ENCODE measurements at regions not wholly inside any gene's neighbourhood (a gene's known extent, or its start where the extent isn't known, plus 50 kb on each side); places are given as distances from the start of the nearest gene placed in this dataset.

- Histone ChIP-seq H3K4me3 (ENCODE audit: extremely low read depth in 1 of 4, insufficient read depth in 2 of 4, low read depth in 3 of 4, low read length in 4 of 4) (no peak overlapping the region), H3K56ac (replicated peaks; ENCODE audit: insufficient read length, low read depth, low read length) (no peak overlapping the region), H3K14ac (ENCODE audit: insufficient read length) (no peak overlapping the region), H3K9me3 (ENCODE audit: insufficient read depth in 2 of 2, low read depth in 1 of 2, low read length in 1 of 2) (no peaks in the 10 kb centered on the region), H2BK120ac (replicated peaks; ENCODE audit: low read depth, low read length) (no peak overlapping the region), H3K27me3 (replicated peaks in 1 of 4; ENCODE audit: control insufficient read depth in 3 of 4, extremely low read depth in 1 of 4, insufficient read depth in 3 of 4, low read length in 3 of 4) (no peaks in the 10 kb centered on the region), H2BK12ac (ENCODE audit: low read depth, low read length) (no peak overlapping the region), H3K18ac (ENCODE audit: extremely low read depth, low read length) (no peak overlapping the region), H3K27ac (ENCODE audit: low read depth, low read length) (no peak overlapping the region), H4K8ac (ENCODE audit: extremely low read depth, insufficient read depth, low read length) (no peak overlapping the region), H3K9ac (replicated peaks in 1 of 4; ENCODE audit: extremely low read depth in 1 of 4, low read depth in 3 of 4, low read length in 3 of 4) (no peak overlapping the region), H2BK5ac (ENCODE audit: low read depth, low read length) (no peak overlapping the region), H2AK5ac (ENCODE audit: low read depth, low read length) (no peak overlapping the region), H3K4me2 (ENCODE audit: insufficient read depth in 1 of 2, low read depth in 2 of 2, low read length in 2 of 2) (no peak overlapping the region), H4K5ac (ENCODE audit: insufficient read length, low read depth, low read length) (no peak overlapping the region), H4K91ac (replicated peaks; ENCODE audit: insufficient read length, low read length) (no peak overlapping the region), H3K36me3 (ENCODE audit: control insufficient read depth in 2 of 4, insufficient read depth in 4 of 4, low read length in 3 of 4) (no peaks in the 10 kb centered on the region), H3K23ac (ENCODE audit: insufficient read length) (no peak overlapping the region), H3K79me1 (ENCODE audit: low read depth, low read length) (no peaks in the 10 kb centered on the region), H3K79me2 (ENCODE audit: control insufficient read depth in 1 of 2, insufficient read depth in 2 of 2, low read length in 2 of 2) (no peaks in the 10 kb centered on the region), H3K4me1 (replicated peaks in 1 of 4; ENCODE audit: control insufficient read depth in 3 of 4, insufficient read depth in 4 of 4, low read length in 3 of 4) (no peaks in the 10 kb centered on the region), H4K20me1 (replicated peaks in 1 of 2; ENCODE audit: control insufficient read depth in 1 of 2, insufficient read depth in 2 of 2, low read length in 2 of 2) (no peaks in the 10 kb centered on the region), H2BK15ac (ENCODE audit: low read length) (no peak overlapping the region), H3K23me2 (ENCODE audit: low read depth, low read length) (no peaks in the 10 kb centered on the region), H2BK20ac (ENCODE audit: low read length) (no peak overlapping the region), H2AFZ (ENCODE audit: low read length) (no peak overlapping the region), H3K4ac (replicated peaks; ENCODE audit: insufficient read length, low read depth, low read length) (no peak overlapping the region)
- FAIRE-seq (no peak), DNase-seq (ENCODE audit: low read depth in 1 of 2, low spot score in 2 of 2) (no peak)
- ChIA-PET POLR2A (ENCODE audit: partially characterized antibody) (no interaction called here), CTCF (ENCODE audit: partially characterized antibody) (interaction anchor here (1.1 kb wide), 1 partner anchor 11 kb away, joined by 3 read pairs; no protein-coding TSS in a partner anchor)
- TF ChIP-seq MAFK (IDR thresholded peaks at IDR 0.05; ENCODE audit: low read depth, low read length) (no peak), EGR1 (IDR thresholded peaks at IDR 0.05; ENCODE audit: borderline replicate concordance, low read depth, low read length) (no peak), CHD1 (IDR thresholded peaks at IDR 0.05; ENCODE audit: low read depth, low read length) (no peak), ZNF274 (IDR thresholded peaks at IDR 0.05; ENCODE audit: borderline replicate concordance, extremely low read depth, low read length) (no peak), CEBPB (IDR thresholded peaks at IDR 0.05; ENCODE audit: low read depth, low read length) (no peak), POU5F1 (IDR thresholded peaks at IDR 0.05; ENCODE audit: low read depth, low read length) (no peak), SP4 (IDR thresholded peaks at IDR 0.05; ENCODE audit: low read length) (no peak), SAP30 (IDR thresholded peaks at IDR 0.05; ENCODE audit: insufficient read depth, insufficient replicate concordance, low read length) (no peak), POLR2A (IDR thresholded peaks at IDR 0.05; ENCODE audit: control extremely low read depth in 1 of 2, low read depth in 2 of 2, low read length in 2 of 2) (no peak), NRF1 (IDR thresholded peaks at IDR 0.05; ENCODE audit: low read depth, low read length) (no peak), POLR2AphosphoS5 (IDR thresholded peaks at IDR 0.05; ENCODE audit: low read depth, low read length) (no peak), RBBP5 (IDR thresholded peaks at IDR 0.05; ENCODE audit: borderline replicate concordance, low read depth, low read length) (no peak), SRF (IDR thresholded peaks at IDR 0.05; ENCODE audit: low read depth, low read length) (no peak)
- TF ChIP-seq, protein P1, sequence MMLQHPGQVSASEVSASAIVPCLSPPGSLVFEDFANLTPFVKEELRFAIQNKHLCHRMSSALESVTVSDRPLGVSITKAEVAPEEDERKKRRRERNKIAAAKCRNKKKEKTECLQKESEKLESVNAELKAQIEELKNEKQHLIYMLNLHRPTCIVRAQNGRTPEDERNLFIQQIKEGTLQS (IDR thresholded peaks at IDR 0.05; ENCODE audit: insufficient read depth, low read depth, low read length): no peak
Observed at GRCh38 chr6:115717062-115717461, 343.6 kb downstream of the FRK start.
